Pancreas (tissue), 10 donors: ENCODE measurements at regions not wholly inside any gene's neighbourhood (a gene's known extent, or its start where the extent isn't known, plus 50 kb on each side); places are given as distances from the start of the nearest gene placed in this dataset.
A peak's percentile ranks its signal among the peaks of the same experiment; 100 is the strongest.
"Not testable (repeated sequence)": the region's sequence is repeated elsewhere in the genome, so short reads cannot be mapped to it uniquely, and the experiment has no call there.

Source experiments
- ATAC-seq, 4 donors: fragments of 200-7000 bp; cut with Tn5 transposase; one replicate each; pipeline versions ENCODE4 v1.8.0 to v1.9.1; 2020; ENCODE audit warnings: mild to moderate bottlenecking in 4 of 4, moderate library complexity in 4 of 4
- DNase-seq, 6 donors: peaks; one replicate each; pipeline ENCODE4 v3.0.0-alpha.2; 2020
- FAIRE-seq: peaks from 2 replicates; lab custom pipeline; 2012; peaks lifted over from hg19 to GRCh38; lab: Jason Lieb, UNC
- H3K27ac ChIP-seq, 4 donors: fragments of 200-600 bp; sonication (generic); 1 replicate in 3 of 4; 2 replicates in 1 of 4; pipeline versions ENCODE4 v1.5.0 to v1.8.0; 2020
- H3K27me3 ChIP-seq, 4 donors: fragments of 200-600 bp; one replicate each; pipeline ENCODE4 v1.8.0; 2021
- H3K36me3 ChIP-seq, 3 donors: fragments of 200-600 bp; sonication (generic) in 1 of 3; one replicate each; pipeline versions ENCODE4 v1.5.0 to v1.8.0; 2020 to 2021
- H3K4me1 ChIP-seq, 3 donors: fragments of 200-600 bp; one replicate each; pipeline ENCODE4 v1.8.0; 2021
- H3K4me3 ChIP-seq, 4 donors: fragments of 200-600 bp; sonication (generic) in 2 of 4; one replicate each; pipeline versions ENCODE4 v1.5.0 to v1.8.0; 2020 to 2021
- H3K9me3 ChIP-seq, 4 donors: fragments of 200-600 bp; one replicate each; pipeline ENCODE4 v1.8.0; 2021
- CTCF ChIP-seq, 4 donors: fragments of 200-600 bp; sonication (generic) in 3 of 4; IDR thresholded peaks; one replicate each; pipeline versions ENCODE4 v1.5.0 to v1.8.0; 2021; ENCODE audit warnings: antibody characterized with exemption in 4 of 4
- WGBS, 2 donors: extraction: QIAGEN DNeasy Blood & Tissue Kit; methylation state at CpG; one replicate each; pipeline ENCODE4 v1.1.7; 2013; 5-methylcytosine and 5-hydroxymethylcytosine counted together
- intact Hi-C, 3 donors: fragments of 100-400 bp; cut with DNase I; formaldehyde crosslinking; loops; one replicate each; pipeline versions ENCODE4 v1.11.1 to v1.14.2; 2022
- donor health status: healthy with polysubstance abuse.
- donor health status: DM: no; HTN: no; CAD: no; lungs with moderate emphysema.
- donor health status: DM: no; HTN: no; CAD: no.
- donor health status: control.
- donor health status: control.
- donor health status: Bipolar disorder and iron deficiency.
- donor health status: DM: yes; HTN: yes; CAD: no.
- donor health status: DM: no; HTN: no; CAD: no.
- donor health status: DM: no; HTN: no; CAD: no.
- donor health status: DM: yes; HTN: yes; CAD: no.

DNA sequence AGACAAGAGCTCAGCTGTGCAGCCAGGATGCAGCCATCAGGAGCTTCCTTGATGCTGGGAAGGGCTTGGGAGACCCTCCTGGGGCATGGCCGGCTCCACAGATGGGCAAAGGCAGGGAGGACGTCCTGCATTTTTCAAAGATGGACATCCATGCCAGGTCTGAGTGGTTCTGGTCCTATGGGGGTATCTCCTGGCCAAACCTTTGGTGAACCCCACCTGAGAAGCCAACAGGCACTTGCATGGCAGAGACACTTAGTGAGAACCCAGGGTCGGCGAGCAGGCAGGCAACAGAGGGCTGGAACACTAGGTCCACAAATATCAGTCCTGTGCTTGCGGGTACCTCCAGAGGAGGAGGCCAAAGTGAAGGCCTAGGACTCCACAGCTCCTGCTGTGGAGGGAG lies 70.0 kb downstream of the KCTD15 start:
- FAIRE-seq (no peak), DNase-seq (no peak), ATAC-seq (no peak)
- H3K27ac ChIP-seq = no peak overlapping the region
- no peaks in the 10 kb centered on the region for H3K36me3 ChIP-seq
- no peak for TF ChIP-seq CTCF (IDR thresholded peaks at IDR 0.05)
- no peaks in the 10 kb centered on the region for H3K27me3 ChIP-seq
- no peaks in the 10 kb centered on the region for H3K9me3 ChIP-seq
- no peaks in the 10 kb centered on the region for H3K4me1 ChIP-seq
- no peak overlapping the region for H3K4me3 ChIP-seq
- WGBS, 2 donors = 77 to 87% methylated on average over 5 of the region's 5 CpGs
- intact Hi-C loops = no loop called here

DNA sequence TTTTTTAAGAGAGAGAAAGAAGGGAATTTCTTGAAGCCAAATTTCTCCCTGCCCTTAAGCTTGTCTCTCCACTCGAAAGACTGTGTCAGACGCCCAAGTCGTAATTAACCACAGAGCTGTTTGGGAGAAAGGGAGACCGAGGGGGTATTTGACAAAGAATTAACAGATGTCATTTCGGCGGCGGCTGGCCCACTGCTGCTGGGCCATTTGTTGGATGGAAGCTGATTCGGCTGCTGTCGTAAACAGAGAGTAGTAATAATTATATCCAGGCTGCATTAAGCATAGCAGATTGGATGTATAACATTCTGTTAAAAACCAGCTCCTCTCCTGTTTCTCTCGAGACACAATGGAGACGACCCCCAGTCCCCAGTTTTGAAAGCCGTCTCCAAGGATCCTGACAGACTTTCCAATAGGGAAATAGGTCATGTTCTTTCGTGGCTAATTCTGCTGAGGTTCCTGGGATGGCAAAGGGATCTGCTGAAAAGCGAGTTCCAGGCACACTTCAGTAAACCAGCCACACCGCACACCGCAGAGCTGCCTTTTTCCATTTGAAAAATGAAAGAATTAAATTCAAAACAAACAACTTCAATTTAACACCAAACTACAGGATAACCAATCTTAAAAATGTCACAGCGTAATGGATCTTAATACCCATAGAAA lies 71.5 kb downstream of the KCTD15 start:
- H3K27me3 ChIP-seq = no peaks in the 10 kb centered on the region
- FAIRE-seq (no peak), DNase-seq (no peak), ATAC-seq (no peak)
- H3K27ac ChIP-seq = no peak overlapping the region
- H3K9me3 ChIP-seq = no peaks in the 10 kb centered on the region
- intact Hi-C loops = no loop called here
- WGBS, 2 donors = 66 to 67% methylated on average over 17 of the region's 17 CpGs
- H3K36me3 ChIP-seq = no peaks in the 10 kb centered on the region
- no peaks in the 10 kb centered on the region for H3K4me1 ChIP-seq
- no peak for TF ChIP-seq CTCF (IDR thresholded peaks at IDR 0.05)
- no peak overlapping the region for H3K4me3 ChIP-seq

DNA sequence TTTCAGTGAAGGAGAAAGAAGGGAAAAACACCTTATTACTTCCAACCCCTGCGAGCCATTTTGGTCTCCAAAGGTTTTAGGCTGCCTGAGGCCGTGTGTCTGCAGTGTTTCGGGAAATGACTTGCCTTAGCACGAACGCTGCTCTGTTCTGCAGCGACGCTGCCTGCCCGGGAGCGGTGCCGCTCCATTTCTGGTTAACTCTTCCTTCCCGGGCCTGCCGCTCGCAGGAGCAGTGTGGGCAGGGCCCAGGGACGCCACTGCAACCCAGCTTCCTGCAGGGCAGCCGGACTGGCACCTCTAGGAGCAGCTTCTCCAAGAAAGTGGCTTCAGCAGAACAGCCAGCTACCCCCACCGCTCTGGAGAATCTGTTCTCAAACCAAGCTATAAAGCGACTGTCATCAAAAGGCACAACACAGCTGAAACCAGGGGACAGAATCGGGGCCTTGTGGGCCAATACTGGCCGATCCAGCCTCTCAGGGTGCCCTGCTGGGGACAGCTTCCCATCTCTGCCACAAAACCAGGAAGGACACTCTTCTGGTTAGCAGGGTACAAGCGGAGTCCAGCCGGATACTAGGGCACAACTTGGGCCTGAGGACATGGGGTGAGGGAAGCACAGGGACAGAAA lies 72.2 kb downstream of the KCTD15 start:
- H3K4me3 ChIP-seq = no peak overlapping the region

GRCh38 chr19:33870298-33870932 lies 73.7 kb downstream of the KCTD15 start:
- H3K4me3 ChIP-seq, DNase-seq, ATAC-seq, H3K27me3 ChIP-seq, FAIRE-seq, intact Hi-C loops, H3K4me1 ChIP-seq, H3K36me3 ChIP-seq, H3K27ac ChIP-seq, H3K9me3 ChIP-seq: not testable (repeated sequence)
- 80 to 100% methylated on average over 1 of the region's 1 CpG for WGBS, 2 donors

More for the DNA sequence above, 72.2 kb downstream of the KCTD15 start:
- DNase-seq = peak in 1 of 6 donors; percentile 29
- no peak for TF ChIP-seq CTCF (IDR thresholded peaks at IDR 0.05)
- Histone ChIP-seq H3K27me3 (no peaks in the 10 kb centered on the region), H3K36me3 (no peaks in the 10 kb centered on the region), H3K9me3 (no peaks in the 10 kb centered on the region), H3K4me1 (no peaks in the 10 kb centered on the region), H3K27ac (no peak overlapping the region)
- no peak for FAIRE-seq
- 50 to 52% methylated on average over 21 of the region's 21 CpGs for WGBS, 2 donors
- intact Hi-C loops = no loop called here
- ATAC-seq = peak in 3 of 4 donors; percentile 83 to 90 (median 84)

DNA sequence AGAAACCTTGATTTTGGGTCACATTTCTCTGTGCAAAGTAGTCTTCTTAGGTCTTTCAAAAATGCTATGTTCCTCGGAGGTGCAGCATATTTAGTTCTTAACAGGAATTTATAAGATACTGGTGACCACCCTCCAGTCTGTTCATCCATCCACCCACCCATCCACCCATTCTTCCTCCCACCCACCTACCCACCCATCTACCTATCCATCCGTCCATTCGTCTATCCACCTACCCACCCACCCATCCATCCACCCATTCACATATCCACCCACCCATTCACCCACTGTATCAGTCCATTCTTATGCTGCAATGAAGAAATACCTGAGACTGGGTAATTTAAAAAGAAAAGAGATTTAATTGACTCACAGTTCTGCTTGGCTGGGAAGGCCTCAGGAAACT lies 74.9 kb downstream of the KCTD15 start:
- no peak for TF ChIP-seq CTCF (IDR thresholded peaks at IDR 0.05)
- WGBS, 2 donors = 91 to 92% methylated on average over 3 of the region's 3 CpGs
- DNase-seq (no peak), FAIRE-seq (no peak), ATAC-seq (no peak)
- Histone ChIP-seq H3K36me3 (no peaks in the 10 kb centered on the region), H3K27ac (no peak overlapping the region), H3K4me3 (no peak overlapping the region), H3K4me1 (no peaks in the 10 kb centered on the region), H3K9me3 (no peaks in the 10 kb centered on the region), H3K27me3 (no peaks in the 10 kb centered on the region)
- intact Hi-C loops = no loop called here
